Esophagus muscularis mucosa (tissue), 4 donors: ENCODE measurements at regions not wholly inside any gene's neighbourhood (a gene's known extent, or its start where the extent isn't known, plus 50 kb on each side); places are given as distances from the start of the nearest gene placed in this dataset.

ENCODE experiments used
- EP300 ChIP-seq: sonication (generic); formaldehyde crosslinking; IDR thresholded peaks from one replicate; pipeline ENCODE4 v1.6.1; 2017; ENCODE audit warnings: antibody characterized with exemption
- POLR2AphosphoS5 ChIP-seq, 2 donors: sonication (generic); formaldehyde crosslinking; IDR thresholded peaks; one replicate each; pipeline ENCODE4 v1.6.1; 2017; ENCODE audit warnings: antibody characterized with exemption in 2 of 2
- TF ChIP-seq, protein P1 (sequence below), 3 experiments: fragments of 200-600 bp in 2 of 3; fragments of 450-650 bp in 1 of 3; sonication (generic) in 2 of 3; IDR thresholded peaks; one replicate each; pipeline ENCODE4 v1.5.1; 2017 to 2019; ENCODE audit warnings: antibody characterized with exemption in 3 of 3, mild to moderate bottlenecking in 2 of 3, moderate library complexity in 1 of 3

DNA sequence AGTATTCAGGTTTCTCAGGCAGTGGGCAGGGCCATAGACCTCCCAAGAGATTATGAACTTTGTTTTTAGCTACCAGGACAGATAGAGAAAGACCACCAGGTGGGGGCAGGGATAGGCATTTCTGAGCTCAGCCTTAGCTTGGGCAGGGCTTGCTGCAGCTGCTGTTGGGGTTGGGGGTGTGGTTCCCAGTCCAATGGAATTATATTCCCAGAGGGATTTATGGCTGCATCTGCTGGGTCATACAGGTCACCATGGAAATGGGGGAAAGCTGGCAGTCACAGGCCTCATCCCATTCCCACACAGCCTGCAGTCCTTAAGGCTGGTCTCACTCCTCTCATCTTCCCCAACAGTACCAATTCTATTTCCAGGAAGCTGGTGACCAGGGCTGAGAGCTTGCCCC, 144.6 kb upstream of the ZPLD1 start:
- TF ChIP-seq POLR2AphosphoS5 (IDR thresholded peaks at IDR 0.05) (no peak), EP300 (no peak)
- TF ChIP-seq, protein P1, sequence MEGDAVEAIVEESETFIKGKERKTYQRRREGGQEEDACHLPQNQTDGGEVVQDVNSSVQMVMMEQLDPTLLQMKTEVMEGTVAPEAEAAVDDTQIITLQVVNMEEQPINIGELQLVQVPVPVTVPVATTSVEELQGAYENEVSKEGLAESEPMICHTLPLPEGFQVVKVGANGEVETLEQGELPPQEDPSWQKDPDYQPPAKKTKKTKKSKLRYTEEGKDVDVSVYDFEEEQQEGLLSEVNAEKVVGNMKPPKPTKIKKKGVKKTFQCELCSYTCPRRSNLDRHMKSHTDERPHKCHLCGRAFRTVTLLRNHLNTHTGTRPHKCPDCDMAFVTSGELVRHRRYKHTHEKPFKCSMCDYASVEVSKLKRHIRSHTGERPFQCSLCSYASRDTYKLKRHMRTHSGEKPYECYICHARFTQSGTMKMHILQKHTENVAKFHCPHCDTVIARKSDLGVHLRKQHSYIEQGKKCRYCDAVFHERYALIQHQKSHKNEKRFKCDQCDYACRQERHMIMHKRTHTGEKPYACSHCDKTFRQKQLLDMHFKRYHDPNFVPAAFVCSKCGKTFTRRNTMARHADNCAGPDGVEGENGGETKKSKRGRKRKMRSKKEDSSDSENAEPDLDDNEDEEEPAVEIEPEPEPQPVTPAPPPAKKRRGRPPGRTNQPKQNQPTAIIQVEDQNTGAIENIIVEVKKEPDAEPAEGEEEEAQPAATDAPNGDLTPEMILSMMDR (IDR thresholded peaks at IDR 0.05), result no peak
